ENCODE measurements at regions not wholly inside any gene's neighbourhood (a gene's known extent, or its start where the extent isn't known, plus 50 kb on each side); places are given as distances from the start of the nearest gene placed in this dataset.

DNA sequence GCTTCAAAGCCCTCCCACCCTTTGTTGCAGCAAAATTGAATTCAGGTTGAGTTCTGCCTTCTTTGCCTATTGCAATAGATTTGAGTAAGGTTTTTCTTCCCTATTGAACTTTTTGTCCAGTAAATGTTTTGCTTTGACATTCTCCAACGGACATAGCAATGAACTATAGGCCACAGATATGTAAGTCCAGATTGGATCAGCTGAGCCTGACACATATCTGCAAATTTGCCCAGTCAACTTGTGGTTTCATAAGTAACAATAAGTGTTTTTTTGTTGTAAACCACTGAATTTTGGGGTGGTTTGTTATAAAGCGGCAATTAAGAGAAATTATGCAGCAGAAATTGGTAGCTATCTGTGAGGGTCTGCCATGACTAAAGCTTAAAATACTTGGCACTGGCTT is 332.1 kb upstream of the SORCS1 start:
- no peak overlapping the region for H3K9ac ChIP-seq (ENCODE audit: low read length)
- H2AFZ ChIP-seq (ENCODE audit: low read depth, low read length, severe bottlenecking), result no peak overlapping the region
- TF ChIP-seq EZH2phosphoT487 (conservative IDR thresholded peaks at IDR 0.05; ENCODE audit: low read length) (no peak), CTCF (IDR thresholded peaks at IDR 0.05; ENCODE audit: insufficient read depth, low read length, poor library complexity, severe bottlenecking) (no peak)
- H3K27me3 ChIP-seq (ENCODE audit: low read length), result no peaks in the 10 kb centered on the region
- no peaks in the 10 kb centered on the region for H4K20me1 ChIP-seq (ENCODE audit: low read depth, low read length)
- no peaks in the 10 kb centered on the region for H3F3A ChIP-seq (ENCODE audit: insufficient read depth)
- no peak overlapping the region for H3K4me3 ChIP-seq (ENCODE audit: insufficient read depth, low read length, poor library complexity, severe bottlenecking)
- H3K36me3 ChIP-seq (ENCODE audit: low read length), result no peaks in the 10 kb centered on the region
- H3K9me3 ChIP-seq (ENCODE audit: insufficient read depth, low read length), result no peaks in the 10 kb centered on the region
- H3K4me2 ChIP-seq (ENCODE audit: low read depth, low read length, poor library complexity, severe bottlenecking), result no peak overlapping the region
- no peaks in the 10 kb centered on the region for H3K79me2 ChIP-seq (ENCODE audit: insufficient read depth, low read length)
- no peaks in the 10 kb centered on the region for H3K9me2 ChIP-seq (replicated peaks; ENCODE audit: insufficient read depth, low read length)
- H3K27ac ChIP-seq (ENCODE audit: low read depth, low read length), result no peak overlapping the region

DNA sequence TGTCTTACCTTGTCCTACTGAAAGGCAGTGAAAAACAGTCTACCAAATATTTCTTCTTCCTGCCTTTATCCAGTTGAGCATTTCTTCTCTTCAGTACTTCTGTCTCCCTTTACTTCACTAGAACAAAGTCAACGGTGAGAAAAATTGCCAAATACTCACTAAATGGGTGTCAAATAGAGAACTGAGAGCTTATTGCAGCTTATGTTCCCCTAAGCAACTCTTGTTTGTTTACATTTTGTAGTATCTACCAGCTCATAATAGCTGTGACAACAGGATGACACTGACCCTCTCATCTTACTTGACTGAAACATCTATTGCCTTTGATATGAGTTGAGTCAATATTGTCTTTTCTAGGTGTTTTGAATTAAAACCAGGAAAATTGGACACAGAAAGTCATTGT is 327.9 kb upstream of the SORCS1 start:
- H3F3A ChIP-seq (ENCODE audit: insufficient read depth), result no peaks in the 10 kb centered on the region
- H3K36me3 ChIP-seq (ENCODE audit: low read length), result no peaks in the 10 kb centered on the region
- H3K79me2 ChIP-seq (ENCODE audit: insufficient read depth, low read length), result no peaks in the 10 kb centered on the region
- H3K4me2 ChIP-seq (ENCODE audit: low read depth, low read length, poor library complexity, severe bottlenecking), result no peak overlapping the region
- no peaks in the 10 kb centered on the region for H4K20me1 ChIP-seq (ENCODE audit: low read depth, low read length)
- no peak overlapping the region for H3K4me3 ChIP-seq (ENCODE audit: insufficient read depth, low read length, poor library complexity, severe bottlenecking)
- no peaks in the 10 kb centered on the region for H3K9me2 ChIP-seq (replicated peaks; ENCODE audit: insufficient read depth, low read length)
- H3K27me3 ChIP-seq (ENCODE audit: low read length), result no peaks in the 10 kb centered on the region
- H2AFZ ChIP-seq (ENCODE audit: low read depth, low read length, severe bottlenecking), result no peak overlapping the region
- no peak for TF ChIP-seq EZH2phosphoT487 (conservative IDR thresholded peaks at IDR 0.05; ENCODE audit: low read length)
- no peak for TF ChIP-seq CTCF (IDR thresholded peaks at IDR 0.05; ENCODE audit: insufficient read depth, low read length, poor library complexity, severe bottlenecking)
- no peak overlapping the region for H3K9ac ChIP-seq (ENCODE audit: low read length)
- H3K27ac ChIP-seq (ENCODE audit: low read depth, low read length), result no peak overlapping the region
- no peaks in the 10 kb centered on the region for H3K9me3 ChIP-seq (ENCODE audit: insufficient read depth, low read length)

DNA sequence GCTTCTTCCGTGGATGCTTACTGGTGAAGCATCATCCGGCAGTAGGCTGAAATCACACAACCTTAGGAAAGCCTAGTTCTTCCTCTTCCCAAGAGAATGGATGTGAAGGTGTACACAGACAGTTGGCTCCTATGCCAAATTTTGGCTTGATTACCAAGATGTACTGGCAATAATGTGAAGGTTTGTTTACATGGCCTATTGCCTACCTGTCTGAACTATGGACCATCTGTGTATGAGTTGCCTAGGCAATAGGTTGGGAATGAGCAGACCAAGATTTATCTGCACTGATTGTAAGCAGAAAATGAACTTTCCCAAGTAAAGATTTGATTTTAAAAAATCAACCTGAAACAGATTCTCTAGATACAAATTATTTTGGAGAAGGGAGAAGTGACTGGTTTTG is 325.9 kb upstream of the SORCS1 start:
- TF ChIP-seq CTCF (IDR thresholded peaks at IDR 0.05; ENCODE audit: insufficient read depth, low read length, poor library complexity, severe bottlenecking), result no peak
- no peak for TF ChIP-seq EZH2phosphoT487 (conservative IDR thresholded peaks at IDR 0.05; ENCODE audit: low read length)
- Histone ChIP-seq H3K36me3 (ENCODE audit: low read length) (no peaks in the 10 kb centered on the region), H4K20me1 (ENCODE audit: low read depth, low read length) (no peaks in the 10 kb centered on the region), H3K27me3 (ENCODE audit: low read length) (no peaks in the 10 kb centered on the region), H3K4me3 (ENCODE audit: insufficient read depth, low read length, poor library complexity, severe bottlenecking) (no peak overlapping the region), H3K9me3 (ENCODE audit: insufficient read depth, low read length) (no peaks in the 10 kb centered on the region), H3F3A (ENCODE audit: insufficient read depth) (no peaks in the 10 kb centered on the region), H3K9ac (ENCODE audit: low read length) (no peak overlapping the region), H3K9me2 (replicated peaks; ENCODE audit: insufficient read depth, low read length) (no peaks in the 10 kb centered on the region), H2AFZ (ENCODE audit: low read depth, low read length, severe bottlenecking) (no peak overlapping the region), H3K27ac (ENCODE audit: low read depth, low read length) (no peak overlapping the region), H3K4me2 (ENCODE audit: low read depth, low read length, poor library complexity, severe bottlenecking) (no peak overlapping the region), H3K79me2 (ENCODE audit: insufficient read depth, low read length) (no peaks in the 10 kb centered on the region)

GRCh38 chr10:107487284-107487683 is 322.8 kb upstream of the SORCS1 start:
- no peaks in the 10 kb centered on the region for H4K20me1 ChIP-seq (ENCODE audit: low read depth, low read length)
- no peaks in the 10 kb centered on the region for H3K36me3 ChIP-seq (ENCODE audit: low read length)
- no peak overlapping the region for H2AFZ ChIP-seq (ENCODE audit: low read depth, low read length, severe bottlenecking)
- H3K27ac ChIP-seq (ENCODE audit: low read depth, low read length), result no peak overlapping the region
- H3K4me3 ChIP-seq (ENCODE audit: insufficient read depth, low read length, poor library complexity, severe bottlenecking), result no peak overlapping the region
- H3K4me2 ChIP-seq (ENCODE audit: low read depth, low read length, poor library complexity, severe bottlenecking), result no peak overlapping the region
- TF ChIP-seq EZH2phosphoT487 (conservative IDR thresholded peaks at IDR 0.05; ENCODE audit: low read length) (no peak), CTCF (IDR thresholded peaks at IDR 0.05; ENCODE audit: insufficient read depth, low read length, poor library complexity, severe bottlenecking) (no peak)
- H3K9me3 ChIP-seq (ENCODE audit: insufficient read depth, low read length), result no peaks in the 10 kb centered on the region
- H3F3A ChIP-seq (ENCODE audit: insufficient read depth), result no peaks in the 10 kb centered on the region
- H3K27me3 ChIP-seq (ENCODE audit: low read length), result no peaks in the 10 kb centered on the region
- H3K9me2 ChIP-seq (replicated peaks; ENCODE audit: insufficient read depth, low read length), result no peaks in the 10 kb centered on the region
- no peaks in the 10 kb centered on the region for H3K79me2 ChIP-seq (ENCODE audit: insufficient read depth, low read length)
- H3K9ac ChIP-seq (ENCODE audit: low read length), result no peak overlapping the region
